ENCODE measurements at regions not wholly inside any gene's neighbourhood (a gene's known extent, or its start where the extent isn't known, plus 50 kb on each side); places are given as distances from the start of the nearest gene placed in this dataset.

- ATAC-seq (ENCODE audit: insufficient number of reproducible peaks, low FRiP score, low read depth) (no peak), DNase-seq (ENCODE audit: low spot score) (no peak)
- Histone ChIP-seq H3K36me3 (no peaks in the 10 kb centered on the region), H3K4me3 (peak overlapping the region; percentile 48), H3K4me1 (ENCODE audit: control insufficient read depth in 1 of 2, low read depth in 2 of 2) (peaks cover 0 to 9% of the 10 kb centered on the region in 2 donors), H3K9me3 (no peaks in the 10 kb centered on the region), H3K27ac (no peak overlapping the region), H3K27me3 (replicated peaks; ENCODE audit: insufficient read depth) (no peaks in the 10 kb centered on the region)
- TF ChIP-seq, protein P1, sequence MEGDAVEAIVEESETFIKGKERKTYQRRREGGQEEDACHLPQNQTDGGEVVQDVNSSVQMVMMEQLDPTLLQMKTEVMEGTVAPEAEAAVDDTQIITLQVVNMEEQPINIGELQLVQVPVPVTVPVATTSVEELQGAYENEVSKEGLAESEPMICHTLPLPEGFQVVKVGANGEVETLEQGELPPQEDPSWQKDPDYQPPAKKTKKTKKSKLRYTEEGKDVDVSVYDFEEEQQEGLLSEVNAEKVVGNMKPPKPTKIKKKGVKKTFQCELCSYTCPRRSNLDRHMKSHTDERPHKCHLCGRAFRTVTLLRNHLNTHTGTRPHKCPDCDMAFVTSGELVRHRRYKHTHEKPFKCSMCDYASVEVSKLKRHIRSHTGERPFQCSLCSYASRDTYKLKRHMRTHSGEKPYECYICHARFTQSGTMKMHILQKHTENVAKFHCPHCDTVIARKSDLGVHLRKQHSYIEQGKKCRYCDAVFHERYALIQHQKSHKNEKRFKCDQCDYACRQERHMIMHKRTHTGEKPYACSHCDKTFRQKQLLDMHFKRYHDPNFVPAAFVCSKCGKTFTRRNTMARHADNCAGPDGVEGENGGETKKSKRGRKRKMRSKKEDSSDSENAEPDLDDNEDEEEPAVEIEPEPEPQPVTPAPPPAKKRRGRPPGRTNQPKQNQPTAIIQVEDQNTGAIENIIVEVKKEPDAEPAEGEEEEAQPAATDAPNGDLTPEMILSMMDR (IDR thresholded peaks at IDR 0.05) = peak; percentile 31
These were observed 155.8 kb upstream of the SMIM23 start for GRCh38 chr5:171629628-171630349.

GRCh38 chr5:171630350-171631065 is 155.1 kb upstream of the SMIM23 start:
- Histone ChIP-seq H3K4me3 (peak overlapping the region; percentile 48), H3K27me3 (replicated peaks; ENCODE audit: insufficient read depth) (no peaks in the 10 kb centered on the region)
- TF ChIP-seq, protein P1 (IDR thresholded peaks at IDR 0.05) = no peak

GRCh38 chr5:171632616-171633015 is 153.0 kb upstream of the SMIM23 start:
- H3K4me3 ChIP-seq = no peak overlapping the region
- TF ChIP-seq, protein P1 (IDR thresholded peaks at IDR 0.05) = no peak
- H3K27me3 ChIP-seq (replicated peaks; ENCODE audit: insufficient read depth) = no peaks in the 10 kb centered on the region
- no peak overlapping the region for H3K27ac ChIP-seq
- ATAC-seq (ENCODE audit: insufficient number of reproducible peaks, low FRiP score, low read depth) (no peak), DNase-seq (ENCODE audit: low spot score) (no peak)
- peaks cover 0 to 9% of the 10 kb centered on the region in 2 donors for H3K4me1 ChIP-seq (ENCODE audit: control insufficient read depth in 1 of 2, low read depth in 2 of 2)
- H3K36me3 ChIP-seq = no peaks in the 10 kb centered on the region
- H3K9me3 ChIP-seq = no peaks in the 10 kb centered on the region

More at GRCh38 chr5:171630350-171631065, 155.1 kb upstream of the SMIM23 start:
- no peaks in the 10 kb centered on the region for H3K9me3 ChIP-seq
- H3K36me3 ChIP-seq = no peaks in the 10 kb centered on the region
- DNase-seq (ENCODE audit: low spot score) = no peak
- ATAC-seq (ENCODE audit: insufficient number of reproducible peaks, low FRiP score, low read depth) = no peak
- no peak overlapping the region for H3K27ac ChIP-seq
- H3K4me1 ChIP-seq (ENCODE audit: control insufficient read depth in 1 of 2, low read depth in 2 of 2) = peaks cover 0 to 9% of the 10 kb centered on the region in 2 donors

- no peak overlapping the region for H3K4me3 ChIP-seq
- no peaks in the 10 kb centered on the region for H3K9me3 ChIP-seq
- DNase-seq (ENCODE audit: low spot score) (no peak), ATAC-seq (ENCODE audit: insufficient number of reproducible peaks, low FRiP score, low read depth) (no peak)
- H3K27me3 ChIP-seq (replicated peaks; ENCODE audit: insufficient read depth) = no peaks in the 10 kb centered on the region
- no peaks in the 10 kb centered on the region for H3K36me3 ChIP-seq
- no peak overlapping the region for H3K27ac ChIP-seq
- H3K4me1 ChIP-seq (ENCODE audit: control insufficient read depth in 1 of 2, low read depth in 2 of 2) = peaks cover under 1 to 11% of the 10 kb centered on the region in 2 donors
- TF ChIP-seq, protein P1 (IDR thresholded peaks at IDR 0.05) = no peak
These were observed 151.7 kb upstream of the SMIM23 start for GRCh38 chr5:171633776-171634470.

GRCh38 chr5:171634511-171634910 is 151.1 kb upstream of the SMIM23 start:
- H3K27ac ChIP-seq = no peak overlapping the region
- ATAC-seq (ENCODE audit: insufficient number of reproducible peaks, low FRiP score, low read depth) (no peak), DNase-seq (ENCODE audit: low spot score) (no peak)
- peaks cover 5 to 15% of the 10 kb centered on the region in 2 donors for H3K4me1 ChIP-seq (ENCODE audit: control insufficient read depth in 1 of 2, low read depth in 2 of 2)
- H3K4me3 ChIP-seq = no peak overlapping the region
- H3K27me3 ChIP-seq (replicated peaks; ENCODE audit: insufficient read depth) = no peaks in the 10 kb centered on the region
- TF ChIP-seq, protein P1 (IDR thresholded peaks at IDR 0.05) = no peak
- no peaks in the 10 kb centered on the region for H3K9me3 ChIP-seq
- no peaks in the 10 kb centered on the region for H3K36me3 ChIP-seq

Data from thoracic aorta (tissue), 2 donors.